ENCODE measurements at regions not wholly inside any gene's neighbourhood (a gene's known extent, or its start where the extent isn't known, plus 50 kb on each side); places are given as distances from the start of the nearest gene placed in this dataset.

DNA sequence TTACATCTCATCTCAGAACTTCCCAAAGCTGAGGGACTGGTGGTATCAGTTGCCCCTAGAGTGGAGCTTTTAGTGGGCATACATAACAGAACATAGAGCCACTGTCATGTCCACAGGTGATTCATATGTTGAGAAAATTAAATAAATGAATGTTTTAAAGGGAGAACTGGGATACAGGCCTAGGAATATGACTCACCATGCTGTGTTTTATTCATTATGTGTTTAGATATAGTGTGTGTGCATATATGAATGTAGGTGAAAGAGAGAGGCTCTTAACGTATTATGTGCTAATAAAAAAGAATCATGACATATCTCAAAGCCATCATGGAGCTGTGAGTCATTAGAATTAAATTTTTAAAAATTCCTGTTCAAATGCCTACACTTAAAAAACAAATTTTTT lies 332.2 kb upstream of the RSPO3 start:
- H4K12ac ChIP-seq (ENCODE audit: low read depth, low read length): no peak overlapping the region
- WGBS (ENCODE audit: extremely low coverage, insufficient coverage, insufficient read length): no CpG with 5 or more reads among the region's 1 CpG

DNA sequence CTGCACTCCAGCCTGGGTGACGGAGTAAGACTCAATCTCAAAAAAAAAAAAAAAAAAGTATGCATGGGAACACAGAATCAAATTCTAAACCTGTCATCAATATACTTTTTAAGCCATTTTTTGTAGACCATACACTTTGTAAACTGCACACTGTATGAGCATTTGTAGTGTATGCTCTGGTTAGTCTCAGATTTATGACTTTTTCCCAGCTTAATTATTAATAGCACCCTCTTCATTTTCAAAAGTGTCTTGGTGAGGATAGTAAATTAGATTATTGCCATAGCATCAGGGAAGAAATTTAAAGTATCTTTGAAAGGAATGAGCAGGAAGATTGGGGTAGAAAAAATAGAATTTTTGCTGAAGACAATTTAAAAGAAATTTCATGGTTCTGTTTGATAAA lies 330.8 kb upstream of the RSPO3 start:
- no peak overlapping the region for H3K27ac ChIP-seq (ENCODE audit: low read depth, low read length)
- no peak overlapping the region for H2AK5ac ChIP-seq (ENCODE audit: low read length)
- WGBS (ENCODE audit: extremely low coverage, insufficient coverage, insufficient read length): no CpG with 5 or more reads among the region's 1 CpG
- H3K27me3 ChIP-seq (ENCODE audit: insufficient read depth, low read length): no peaks in the 10 kb centered on the region
- no peak overlapping the region for H3K14ac ChIP-seq (ENCODE audit: low read length)
- H3K4me2 ChIP-seq (ENCODE audit: low read length): no peak overlapping the region
- no peak overlapping the region for H2BK5ac ChIP-seq (ENCODE audit: low read depth, low read length, poor library complexity)
- no peaks in the 10 kb centered on the region for H3K9me3 ChIP-seq (ENCODE audit: insufficient read depth, low read depth, low read length)
- no peaks in the 10 kb centered on the region for H3K36me3 ChIP-seq (ENCODE audit: control insufficient read depth in 1 of 2, insufficient read depth in 2 of 2, low read length in 2 of 2)
- H4K12ac ChIP-seq (ENCODE audit: low read depth, low read length): no peak overlapping the region
- H3K23ac ChIP-seq (ENCODE audit: low read length): no peak overlapping the region
- no peak overlapping the region for H4K8ac ChIP-seq (ENCODE audit: low read depth, low read length)
- DNase-seq: no peak
- H2AFZ ChIP-seq (ENCODE audit: insufficient read depth, low read length, poor library complexity): no peak overlapping the region
- H3K79me1 ChIP-seq (ENCODE audit: low read length): no peaks in the 10 kb centered on the region
- no peak overlapping the region for H2BK12ac ChIP-seq (ENCODE audit: low read length)
- no peaks in the 10 kb centered on the region for H3K4me1 ChIP-seq (ENCODE audit: control insufficient read depth in 1 of 2, insufficient read depth in 2 of 2, low read length in 2 of 2)
- no peak overlapping the region for H4K91ac ChIP-seq (ENCODE audit: low read depth, low read length)
- H2BK120ac ChIP-seq (ENCODE audit: insufficient read depth, low read length, poor library complexity): no peak overlapping the region
- no peaks in the 10 kb centered on the region for H3K79me2 ChIP-seq (ENCODE audit: control insufficient read depth, insufficient read depth, low read length, poor library complexity)
- no peak overlapping the region for H3K4me3 ChIP-seq (ENCODE audit: low read depth, low read length)
- H3K4ac ChIP-seq (ENCODE audit: low read depth, low read length): no peak overlapping the region
- H3K18ac ChIP-seq (ENCODE audit: low read length): no peak overlapping the region
- H3K9ac ChIP-seq (ENCODE audit: low read length): no peak overlapping the region

More for the DNA sequence above, 332.2 kb upstream of the RSPO3 start:
- no peak overlapping the region for H3K9ac ChIP-seq (ENCODE audit: low read length)
- no peak overlapping the region for H3K4ac ChIP-seq (ENCODE audit: low read depth, low read length)
- no peak overlapping the region for H3K4me3 ChIP-seq (ENCODE audit: low read depth, low read length)
- H2BK5ac ChIP-seq (ENCODE audit: low read depth, low read length, poor library complexity): no peak overlapping the region
- no peak overlapping the region for H4K8ac ChIP-seq (ENCODE audit: low read depth, low read length)
- no peak overlapping the region for H2AK5ac ChIP-seq (ENCODE audit: low read length)
- H3K23ac ChIP-seq (ENCODE audit: low read length): no peak overlapping the region
- H3K18ac ChIP-seq (ENCODE audit: low read length): no peak overlapping the region
- no peak for DNase-seq
- H2BK12ac ChIP-seq (ENCODE audit: low read length): no peak overlapping the region
- H3K27ac ChIP-seq (ENCODE audit: low read depth, low read length): no peak overlapping the region
- no peak overlapping the region for H3K14ac ChIP-seq (ENCODE audit: low read length)
- H3K27me3 ChIP-seq (ENCODE audit: insufficient read depth, low read length): no peaks in the 10 kb centered on the region
- no peaks in the 10 kb centered on the region for H3K79me2 ChIP-seq (ENCODE audit: control insufficient read depth, insufficient read depth, low read length, poor library complexity)
- H3K36me3 ChIP-seq (ENCODE audit: control insufficient read depth in 1 of 2, insufficient read depth in 2 of 2, low read length in 2 of 2): no peaks in the 10 kb centered on the region
- no peak overlapping the region for H2AFZ ChIP-seq (ENCODE audit: insufficient read depth, low read length, poor library complexity)
- no peaks in the 10 kb centered on the region for H3K4me1 ChIP-seq (ENCODE audit: control insufficient read depth in 1 of 2, insufficient read depth in 2 of 2, low read length in 2 of 2)
- H3K4me2 ChIP-seq (ENCODE audit: low read length): no peak overlapping the region
- H3K9me3 ChIP-seq (ENCODE audit: insufficient read depth, low read depth, low read length): no peaks in the 10 kb centered on the region
- H3K79me1 ChIP-seq (ENCODE audit: low read length): no peaks in the 10 kb centered on the region
- H2BK120ac ChIP-seq (ENCODE audit: insufficient read depth, low read length, poor library complexity): no peak overlapping the region
- no peak overlapping the region for H4K91ac ChIP-seq (ENCODE audit: low read depth, low read length)

GRCh38 chr6:126788861-126789365 lies 329.6 kb upstream of the RSPO3 start:
- H3K79me1 ChIP-seq (ENCODE audit: low read length): no peaks in the 10 kb centered on the region
- H3K4me3 ChIP-seq (ENCODE audit: low read depth, low read length): no peak overlapping the region
- H2BK120ac ChIP-seq (ENCODE audit: insufficient read depth, low read length, poor library complexity): no peak overlapping the region
- no peaks in the 10 kb centered on the region for H3K4me1 ChIP-seq (ENCODE audit: control insufficient read depth in 1 of 2, insufficient read depth in 2 of 2, low read length in 2 of 2)
- no peak overlapping the region for H4K12ac ChIP-seq (ENCODE audit: low read depth, low read length)
- no peak overlapping the region for H3K4me2 ChIP-seq (ENCODE audit: low read length)
- H2AK5ac ChIP-seq (ENCODE audit: low read length): no peak overlapping the region
- WGBS (ENCODE audit: extremely low coverage, insufficient coverage, insufficient read length): no CpG with 5 or more reads among the region's 6 CpGs
- H3K36me3 ChIP-seq (ENCODE audit: control insufficient read depth in 1 of 2, insufficient read depth in 2 of 2, low read length in 2 of 2): no peaks in the 10 kb centered on the region
- no peak overlapping the region for H4K91ac ChIP-seq (ENCODE audit: low read depth, low read length)
- no peak for DNase-seq
- no peak overlapping the region for H4K8ac ChIP-seq (ENCODE audit: low read depth, low read length)
- H2AFZ ChIP-seq (ENCODE audit: insufficient read depth, low read length, poor library complexity): no peak overlapping the region
- no peak overlapping the region for H3K9ac ChIP-seq (ENCODE audit: low read length)
- H3K14ac ChIP-seq (ENCODE audit: low read length): no peak overlapping the region
- H3K27me3 ChIP-seq (ENCODE audit: insufficient read depth, low read length): no peaks in the 10 kb centered on the region
- H3K9me3 ChIP-seq (ENCODE audit: insufficient read depth, low read depth, low read length): no peaks in the 10 kb centered on the region
- no peak overlapping the region for H2BK5ac ChIP-seq (ENCODE audit: low read depth, low read length, poor library complexity)
- no peak overlapping the region for H3K18ac ChIP-seq (ENCODE audit: low read length)
- H3K27ac ChIP-seq (ENCODE audit: low read depth, low read length): no peak overlapping the region
- H3K79me2 ChIP-seq (ENCODE audit: control insufficient read depth, insufficient read depth, low read length, poor library complexity): no peaks in the 10 kb centered on the region
- H2BK12ac ChIP-seq (ENCODE audit: low read length): no peak overlapping the region
- no peak overlapping the region for H3K4ac ChIP-seq (ENCODE audit: low read depth, low read length)
- H3K23ac ChIP-seq (ENCODE audit: low read length): no peak overlapping the region

- Histone ChIP-seq H3K18ac (ENCODE audit: low read length) (no peak overlapping the region), H2BK12ac (ENCODE audit: low read length) (no peak overlapping the region), H4K12ac (ENCODE audit: low read depth, low read length) (no peak overlapping the region), H2BK120ac (ENCODE audit: insufficient read depth, low read length, poor library complexity) (no peak overlapping the region), H3K36me3 (ENCODE audit: control insufficient read depth in 1 of 2, insufficient read depth in 2 of 2, low read length in 2 of 2) (no peaks in the 10 kb centered on the region), H3K4me3 (ENCODE audit: low read depth, low read length) (no peak overlapping the region), H3K4ac (ENCODE audit: low read depth, low read length) (no peak overlapping the region), H3K23ac (ENCODE audit: low read length) (no peak overlapping the region), H4K91ac (ENCODE audit: low read depth, low read length) (no peak overlapping the region), H3K27ac (ENCODE audit: low read depth, low read length) (no peak overlapping the region), H3K27me3 (ENCODE audit: insufficient read depth, low read length) (no peaks in the 10 kb centered on the region), H3K9me3 (ENCODE audit: insufficient read depth, low read depth, low read length) (no peaks in the 10 kb centered on the region), H2BK5ac (ENCODE audit: low read depth, low read length, poor library complexity) (no peak overlapping the region), H3K4me2 (ENCODE audit: low read length) (no peak overlapping the region), H3K79me2 (ENCODE audit: control insufficient read depth, insufficient read depth, low read length, poor library complexity) (no peaks in the 10 kb centered on the region), H3K79me1 (ENCODE audit: low read length) (no peaks in the 10 kb centered on the region), H2AK5ac (ENCODE audit: low read length) (no peak overlapping the region), H3K14ac (ENCODE audit: low read length) (no peak overlapping the region), H3K4me1 (ENCODE audit: control insufficient read depth in 1 of 2, insufficient read depth in 2 of 2, low read length in 2 of 2) (no peaks in the 10 kb centered on the region), H4K8ac (ENCODE audit: low read depth, low read length) (no peak overlapping the region), H3K9ac (ENCODE audit: low read length) (no peak overlapping the region), H2AFZ (ENCODE audit: insufficient read depth, low read length, poor library complexity) (peak overlapping the region; percentile 41)
- DNase-seq: no peak
- no CpG with 5 or more reads among the region's 5 CpGs for WGBS (ENCODE audit: extremely low coverage, insufficient coverage, insufficient read length)
These were observed 326.0 kb upstream of the RSPO3 start for GRCh38 chr6:126792340-126793085.

Data from trophoblast cell (in vitro differentiated cells and primary cell).